Prostate gland (tissue), 2 donors: ENCODE measurements at regions not wholly inside any gene's neighbourhood (a gene's known extent, or its start where the extent isn't known, plus 50 kb on each side); places are given as distances from the start of the nearest gene placed in this dataset.

Source experiments
- POLR2A ChIP-seq: fragments of 450-650 bp; IDR thresholded peaks from one replicate; pipeline ENCODE4 v1.6.1; 2016; ENCODE audit warnings: antibody characterized with exemption, mild to moderate bottlenecking
- POLR2AphosphoS5 ChIP-seq: sonication (generic); formaldehyde crosslinking; IDR thresholded peaks from one replicate; pipeline ENCODE4 v1.6.1; 2017; ENCODE audit warnings: antibody characterized with exemption
- TF ChIP-seq, protein P1 (sequence below), 4 experiments: fragments of 200-600 bp in 2 of 4; fragments of 450-650 bp in 2 of 4; sonication (generic) in 2 of 4; IDR thresholded peaks; 1 replicate in 3 of 4; 2 replicates in 1 of 4; pipeline ENCODE4 v1.5.1; 2016 to 2019; ENCODE audit warnings: antibody characterized with exemption in 4 of 4, mild to moderate bottlenecking in 2 of 4, moderate library complexity in 2 of 4

DNA sequence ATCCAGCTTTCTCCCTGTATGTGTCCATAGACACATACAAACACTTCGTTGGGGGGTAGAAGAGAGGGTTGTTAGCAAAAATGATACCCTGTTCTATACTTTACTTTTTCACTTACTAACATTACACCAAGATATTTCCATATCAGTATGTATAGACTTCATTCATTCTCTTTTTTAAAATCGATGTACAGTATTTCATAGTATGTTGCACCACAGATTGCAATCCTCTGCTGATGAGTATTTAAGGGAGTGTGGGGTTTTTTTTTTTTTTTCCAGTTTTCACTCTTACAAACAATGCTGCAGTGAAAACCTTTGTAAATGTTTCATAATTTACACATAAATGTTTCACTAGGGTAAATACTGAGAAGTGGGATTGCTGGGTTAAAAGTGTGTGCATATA lies 402.3 kb downstream of the LRATD1 start:
- TF ChIP-seq, protein P1, sequence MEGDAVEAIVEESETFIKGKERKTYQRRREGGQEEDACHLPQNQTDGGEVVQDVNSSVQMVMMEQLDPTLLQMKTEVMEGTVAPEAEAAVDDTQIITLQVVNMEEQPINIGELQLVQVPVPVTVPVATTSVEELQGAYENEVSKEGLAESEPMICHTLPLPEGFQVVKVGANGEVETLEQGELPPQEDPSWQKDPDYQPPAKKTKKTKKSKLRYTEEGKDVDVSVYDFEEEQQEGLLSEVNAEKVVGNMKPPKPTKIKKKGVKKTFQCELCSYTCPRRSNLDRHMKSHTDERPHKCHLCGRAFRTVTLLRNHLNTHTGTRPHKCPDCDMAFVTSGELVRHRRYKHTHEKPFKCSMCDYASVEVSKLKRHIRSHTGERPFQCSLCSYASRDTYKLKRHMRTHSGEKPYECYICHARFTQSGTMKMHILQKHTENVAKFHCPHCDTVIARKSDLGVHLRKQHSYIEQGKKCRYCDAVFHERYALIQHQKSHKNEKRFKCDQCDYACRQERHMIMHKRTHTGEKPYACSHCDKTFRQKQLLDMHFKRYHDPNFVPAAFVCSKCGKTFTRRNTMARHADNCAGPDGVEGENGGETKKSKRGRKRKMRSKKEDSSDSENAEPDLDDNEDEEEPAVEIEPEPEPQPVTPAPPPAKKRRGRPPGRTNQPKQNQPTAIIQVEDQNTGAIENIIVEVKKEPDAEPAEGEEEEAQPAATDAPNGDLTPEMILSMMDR (IDR thresholded peaks at IDR 0.05), result no peak
- TF ChIP-seq POLR2A (no peak), POLR2AphosphoS5 (no peak)
